MM.1S (cell line): ENCODE measurements at regions not wholly inside any gene's neighbourhood (a gene's known extent, or its start where the extent isn't known, plus 50 kb on each side); places are given as distances from the start of the nearest gene placed in this dataset.

Experiments used
- DNase-seq: peaks from one replicate; pipeline ENCODE4 v3.0.0-alpha.2; 2015
- H2AFZ ChIP-seq: fragments of 300-600 bp; sonication (generic); 2 replicates; pipeline ENCODE4 v1.6.0; 2016; ENCODE audit warnings: antibody characterized with exemption, low read length
- H3F3A ChIP-seq: fragments of 300-600 bp; sonication (generic); 2 replicates; pipeline ENCODE4 v1.6.1; 2016; ENCODE audit warnings: mild to moderate bottlenecking, antibody characterized with exemption, low read length, moderate library complexity, mixed read lengths; ENCODE audit not compliant: insufficient read depth
- H3K27ac ChIP-seq: fragments of 300-600 bp; sonication (generic); 2 replicates; pipeline ENCODE4 v1.5.1; 2016; ENCODE audit warnings: mild to moderate bottlenecking, low read length
- H3K27me3 ChIP-seq: fragments of 300-600 bp; sonication (generic); replicated peaks from 2 replicates; pipeline ENCODE4 v1.6.0; 2016; ENCODE audit warnings: low read length; ENCODE audit not compliant: insufficient read depth
- H3K36me3 ChIP-seq: fragments of 300-600 bp; sonication (generic); replicated peaks from 2 replicates; pipeline ENCODE4 v1.6.1; 2016; ENCODE audit warnings: mild to moderate bottlenecking, low read length, mixed read lengths; ENCODE audit not compliant: insufficient read depth
- H3K4me1 ChIP-seq: fragments of 300-600 bp; sonication (generic); 2 replicates; pipeline ENCODE4 v1.6.1; 2016; ENCODE audit warnings: low read length, mixed read lengths
- H3K4me2 ChIP-seq: fragments of 300-600 bp; sonication (generic); 2 replicates; pipeline ENCODE4 v1.6.0; 2016; ENCODE audit warnings: low read depth, low read length
- H3K4me3 ChIP-seq: fragments of 300-600 bp; sonication (generic); 2 replicates; pipeline ENCODE4 v1.5.1; 2016; ENCODE audit warnings: low read length, mixed read lengths
- H3K79me2 ChIP-seq: fragments of 300-600 bp; sonication (generic); 2 replicates; pipeline ENCODE4 v1.6.1; 2016; ENCODE audit warnings: mixed run types, low read length, mixed read lengths
- H3K9ac ChIP-seq: fragments of 300-600 bp; sonication (generic); 2 replicates; pipeline ENCODE4 v1.6.1; 2016; ENCODE audit warnings: low read length, mixed read lengths
- H3K9me2 ChIP-seq: fragments of 300-600 bp; sonication (generic); replicated peaks from 2 replicates; pipeline ENCODE4 v1.6.1; 2016; ENCODE audit warnings: mild to moderate bottlenecking, low read length, mixed read lengths; ENCODE audit not compliant: insufficient read depth
- H3K9me3 ChIP-seq: fragments of 300-600 bp; sonication (generic); replicated peaks from 2 replicates; pipeline ENCODE4 v1.6.1; 2016; ENCODE audit warnings: mild to moderate bottlenecking, low read length, mixed read lengths; ENCODE audit not compliant: insufficient read depth
- H4K20me1 ChIP-seq: fragments of 300-600 bp; sonication (generic); 2 replicates; pipeline ENCODE4 v1.6.1; 2016; ENCODE audit warnings: mild to moderate bottlenecking, low read length, moderate library complexity, mixed read lengths; ENCODE audit not compliant: insufficient read depth
- EZH2 ChIP-seq: fragments of 300-600 bp; sonication (generic); optimal IDR thresholded peaks from 2 replicates; pipeline ENCODE3; 2017; ENCODE audit warnings: low read depth, mild to moderate bottlenecking, antibody characterized with exemption, low read length, mixed read lengths
- EZH2phosphoT487 ChIP-seq: fragments of 300-600 bp; sonication (generic); IDR thresholded peaks from 2 replicates; pipeline ENCODE4 v1.6.1; 2018; ENCODE audit warnings: antibody characterized with exemption, low read length
- TF ChIP-seq, protein P1 (sequence below): fragments of 300-600 bp; sonication (generic); IDR thresholded peaks from 2 replicates; pipeline ENCODE4 v1.5.1; 2016; ENCODE audit warnings: antibody characterized with exemption, low read length, mixed read lengths

DNA sequence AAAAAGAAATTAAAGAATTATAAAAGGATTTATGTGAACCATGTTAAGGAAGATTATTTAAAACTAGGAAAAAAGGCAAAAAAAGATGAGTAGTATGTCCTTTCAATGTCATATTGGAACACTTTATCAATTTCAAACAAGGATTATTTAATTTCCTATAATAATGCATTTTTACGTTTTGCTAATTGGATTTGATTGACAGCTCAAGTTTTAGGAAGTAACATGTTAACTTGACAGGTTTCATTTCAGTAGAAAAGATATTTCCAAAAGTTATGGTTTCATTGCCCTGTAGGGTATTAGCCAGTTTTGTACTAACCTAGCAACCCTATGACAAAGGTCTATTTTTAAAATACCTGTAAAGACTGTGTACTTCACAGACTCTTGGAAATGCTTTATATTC is 379.6 kb upstream of the ZFP42 start:
- no peak overlapping the region for H3K4me3 ChIP-seq
- H3K36me3 ChIP-seq, result no peaks in the 10 kb centered on the region
- H3K4me1 ChIP-seq, result no peaks in the 10 kb centered on the region
- no peaks in the 10 kb centered on the region for H3K9me3 ChIP-seq
- no peak overlapping the region for H3K4me2 ChIP-seq
- no peaks in the 10 kb centered on the region for H4K20me1 ChIP-seq
- H3K9ac ChIP-seq, result no peak overlapping the region
- no peaks in the 10 kb centered on the region for H3F3A ChIP-seq
- no peak for TF ChIP-seq EZH2phosphoT487
- TF ChIP-seq, protein P1, sequence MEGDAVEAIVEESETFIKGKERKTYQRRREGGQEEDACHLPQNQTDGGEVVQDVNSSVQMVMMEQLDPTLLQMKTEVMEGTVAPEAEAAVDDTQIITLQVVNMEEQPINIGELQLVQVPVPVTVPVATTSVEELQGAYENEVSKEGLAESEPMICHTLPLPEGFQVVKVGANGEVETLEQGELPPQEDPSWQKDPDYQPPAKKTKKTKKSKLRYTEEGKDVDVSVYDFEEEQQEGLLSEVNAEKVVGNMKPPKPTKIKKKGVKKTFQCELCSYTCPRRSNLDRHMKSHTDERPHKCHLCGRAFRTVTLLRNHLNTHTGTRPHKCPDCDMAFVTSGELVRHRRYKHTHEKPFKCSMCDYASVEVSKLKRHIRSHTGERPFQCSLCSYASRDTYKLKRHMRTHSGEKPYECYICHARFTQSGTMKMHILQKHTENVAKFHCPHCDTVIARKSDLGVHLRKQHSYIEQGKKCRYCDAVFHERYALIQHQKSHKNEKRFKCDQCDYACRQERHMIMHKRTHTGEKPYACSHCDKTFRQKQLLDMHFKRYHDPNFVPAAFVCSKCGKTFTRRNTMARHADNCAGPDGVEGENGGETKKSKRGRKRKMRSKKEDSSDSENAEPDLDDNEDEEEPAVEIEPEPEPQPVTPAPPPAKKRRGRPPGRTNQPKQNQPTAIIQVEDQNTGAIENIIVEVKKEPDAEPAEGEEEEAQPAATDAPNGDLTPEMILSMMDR, result no peak
- TF ChIP-seq EZH2, result no peak
- H3K27me3 ChIP-seq, result no peaks in the 10 kb centered on the region
- DNase-seq, result no peak
- H3K9me2 ChIP-seq, result no peaks in the 10 kb centered on the region
- H2AFZ ChIP-seq, result no peak overlapping the region
- no peak overlapping the region for H3K27ac ChIP-seq
- H3K79me2 ChIP-seq, result no peaks in the 10 kb centered on the region

DNA sequence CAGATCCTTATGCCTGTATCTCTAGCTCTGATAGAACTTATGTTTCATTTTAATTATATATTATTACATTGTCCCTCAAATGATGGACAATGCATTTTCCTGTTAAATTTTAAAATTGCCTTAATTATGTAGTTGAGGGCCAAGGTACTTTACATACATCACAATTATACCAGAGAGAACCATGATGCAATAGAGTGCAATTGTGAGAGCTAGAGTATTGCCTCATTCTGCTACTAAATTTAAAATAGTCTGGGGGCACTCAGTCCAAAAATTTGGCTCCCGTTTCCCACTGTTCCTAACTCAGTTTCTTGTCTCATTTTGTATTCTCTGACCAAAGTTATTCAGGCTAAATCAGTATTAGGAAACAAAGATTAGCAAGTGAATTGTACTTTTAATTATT is 378.5 kb upstream of the ZFP42 start:
- no peak overlapping the region for H3K27ac ChIP-seq
- no peaks in the 10 kb centered on the region for H3K36me3 ChIP-seq
- H3K27me3 ChIP-seq, result no peaks in the 10 kb centered on the region
- no peak overlapping the region for H3K9ac ChIP-seq
- TF ChIP-seq, protein P1, result no peak
- TF ChIP-seq EZH2phosphoT487, result no peak
- TF ChIP-seq EZH2, result no peak
- H3K9me2 ChIP-seq, result no peaks in the 10 kb centered on the region
- H3K4me3 ChIP-seq, result no peak overlapping the region
- no peak overlapping the region for H2AFZ ChIP-seq
- no peak for DNase-seq
- H3K9me3 ChIP-seq, result no peaks in the 10 kb centered on the region
- no peak overlapping the region for H3K4me2 ChIP-seq
- H3K79me2 ChIP-seq, result no peaks in the 10 kb centered on the region
- H3F3A ChIP-seq, result no peaks in the 10 kb centered on the region
- H4K20me1 ChIP-seq, result no peaks in the 10 kb centered on the region
- no peaks in the 10 kb centered on the region for H3K4me1 ChIP-seq

DNA sequence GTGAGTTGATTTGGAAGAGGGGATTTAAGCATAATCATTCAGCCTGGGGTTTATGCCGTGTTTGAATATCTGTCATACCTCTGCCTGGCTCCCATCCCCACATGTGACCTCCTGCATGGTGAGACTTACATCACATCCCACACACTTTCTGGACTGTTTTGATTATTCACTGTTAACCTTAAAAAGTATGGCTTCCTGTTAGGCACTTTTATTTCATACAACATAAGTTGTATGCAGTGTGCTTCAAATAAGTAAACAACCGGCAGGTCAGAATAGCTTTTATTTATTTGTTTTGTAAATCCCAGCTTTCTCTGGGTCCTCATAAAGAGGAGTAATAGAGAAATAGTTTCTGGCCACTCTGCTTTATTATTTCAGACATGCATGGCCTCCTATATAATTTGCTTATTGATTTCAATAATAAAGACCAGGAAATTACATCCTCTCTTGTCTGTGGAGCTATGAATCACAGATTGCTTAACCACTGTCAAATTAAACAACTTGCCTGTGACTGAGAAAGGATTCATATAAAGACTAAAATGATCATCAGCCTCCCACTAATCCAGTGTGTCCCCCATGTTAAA is 376.8 kb upstream of the ZFP42 start:
- Histone ChIP-seq H3F3A (no peaks in the 10 kb centered on the region), H3K9me2 (no peaks in the 10 kb centered on the region), H3K4me2 (no peak overlapping the region), H3K36me3 (no peaks in the 10 kb centered on the region), H3K27ac (no peak overlapping the region), H2AFZ (no peak overlapping the region), H3K9ac (no peak overlapping the region), H3K79me2 (no peaks in the 10 kb centered on the region), H4K20me1 (no peaks in the 10 kb centered on the region), H3K4me1 (no peaks in the 10 kb centered on the region), H3K4me3 (no peak overlapping the region), H3K9me3 (no peaks in the 10 kb centered on the region), H3K27me3 (no peaks in the 10 kb centered on the region)
- no peak for DNase-seq
- TF ChIP-seq EZH2 (no peak), EZH2phosphoT487 (no peak)
- TF ChIP-seq, protein P1, result no peak
